ENCODE measurements at regions not wholly inside any gene's neighbourhood (a gene's known extent, or its start where the extent isn't known, plus 50 kb on each side); places are given as distances from the start of the nearest gene placed in this dataset.

- Histone ChIP-seq H3K27me3 (no peaks in the 10 kb centered on the region), H3K4me3 (no peak overlapping the region), H3K9me3 (no peaks in the 10 kb centered on the region), H3K36me3 (no peaks in the 10 kb centered on the region), H3K27ac (peak overlapping the region in 1 of 4 donors; percentile 45), H3K4me1 (peaks cover 0 to 29% (median 0%) of the 10 kb centered on the region in 4 donors)
- WGBS, 2 donors = 26 to 30% methylated on average over 5 of the region's 5 CpGs
- no peak for TF ChIP-seq POLR2A (IDR thresholded peaks at IDR 0.05)
- TF ChIP-seq EP300 (IDR thresholded peaks at IDR 0.05) = no peak
- no peak for TF ChIP-seq CTCF (IDR thresholded peaks at IDR 0.05)
- no peak for DNase-seq (ENCODE audit: low spot score in 2 of 2)
Measured at GRCh38 chr21:16709866-16710550, 802.8 kb upstream of the CXADR start.

GRCh38 chr21:16711757-16712156 lies 801.1 kb upstream of the CXADR start:
- DNase-seq (ENCODE audit: low spot score in 2 of 2) = no peak
- Histone ChIP-seq H3K27ac (no peak overlapping the region), H3K9me3 (no peaks in the 10 kb centered on the region), H3K4me1 (peaks cover 0 to 29% (median 0%) of the 10 kb centered on the region in 4 donors), H3K36me3 (no peaks in the 10 kb centered on the region), H3K4me3 (no peak overlapping the region), H3K27me3 (no peaks in the 10 kb centered on the region)
- WGBS, 2 donors = 71 to 78% methylated on average over 2 of the region's 2 CpGs
- no peak for TF ChIP-seq POLR2A (IDR thresholded peaks at IDR 0.05)
- no peak for TF ChIP-seq EP300 (IDR thresholded peaks at IDR 0.05)

DNA sequence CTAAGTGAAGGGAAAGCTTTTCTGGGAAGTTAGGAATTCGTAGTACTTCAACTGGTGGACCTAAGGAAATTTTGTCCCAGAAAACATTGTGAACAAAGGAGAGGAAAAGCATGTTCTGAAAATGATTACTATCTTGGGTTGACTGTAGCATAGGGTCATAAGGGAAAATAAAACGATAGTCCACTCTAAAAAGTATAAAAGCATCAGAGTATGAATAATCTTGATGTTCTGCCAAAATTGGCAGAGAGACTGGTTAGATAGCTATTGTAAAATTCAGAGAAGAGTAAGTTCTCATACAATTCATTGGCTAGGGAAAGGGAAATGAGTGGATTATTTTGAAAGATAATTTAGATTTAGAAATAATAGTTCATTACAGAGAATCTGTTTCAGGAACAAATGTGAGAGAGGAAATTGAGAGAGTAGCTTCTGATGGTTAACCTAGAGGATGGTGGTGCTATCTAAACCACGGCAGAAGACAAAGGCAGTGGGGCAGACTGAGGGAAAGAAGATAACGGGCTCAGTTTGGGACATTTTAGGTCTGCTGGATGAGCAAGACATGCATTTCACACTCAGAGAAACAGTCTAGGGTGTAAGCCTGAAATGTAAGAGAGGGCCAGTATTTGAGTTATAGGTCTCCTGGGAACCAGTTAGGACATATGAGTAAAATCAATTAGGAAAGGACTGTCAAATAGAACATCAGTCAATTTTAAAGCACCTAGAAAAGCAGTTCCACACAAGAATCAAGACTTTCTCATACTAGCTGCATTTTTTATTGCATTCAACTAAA lies 799.3 kb upstream of the CXADR start:
- Histone ChIP-seq H3K4me1 (peaks cover 0 to 23% (median 0%) of the 10 kb centered on the region in 4 donors), H3K9me3 (peaks cover 0 to 3% (median 1%) of the 10 kb centered on the region in 4 donors), H3K27ac (no peak overlapping the region), H3K27me3 (no peaks in the 10 kb centered on the region), H3K4me3 (no peak overlapping the region), H3K36me3 (no peaks in the 10 kb centered on the region)
- 64 to 70% methylated on average over 4 of the region's 4 CpGs for WGBS, 2 donors
- TF ChIP-seq EP300 (IDR thresholded peaks at IDR 0.05) (no peak), POLR2A (IDR thresholded peaks at IDR 0.05) (no peak), CTCF (IDR thresholded peaks at IDR 0.05) (no peak)
- no peak for DNase-seq (ENCODE audit: low spot score in 2 of 2)

- 82 to 85% methylated on average over 8 of the region's 8 CpGs for WGBS, 2 donors
- Histone ChIP-seq H3K4me3 (no peak overlapping the region), H3K4me1 (peaks cover 0 to 12% (median 0%) of the 10 kb centered on the region in 4 donors), H3K27ac (no peak overlapping the region), H3K36me3 (no peaks in the 10 kb centered on the region), H3K27me3 (no peaks in the 10 kb centered on the region), H3K9me3 (peaks cover 0 to under 1% (median 0%) of the 10 kb centered on the region in 4 donors)
- no peak for DNase-seq (ENCODE audit: low spot score in 2 of 2)
- TF ChIP-seq EP300 (IDR thresholded peaks at IDR 0.05) (no peak), CTCF (IDR thresholded peaks at IDR 0.05) (no peak), POLR2A (IDR thresholded peaks at IDR 0.05) (no peak)
Measured at GRCh38 chr21:16740511-16740910, 772.3 kb upstream of the CXADR start.

DNA sequence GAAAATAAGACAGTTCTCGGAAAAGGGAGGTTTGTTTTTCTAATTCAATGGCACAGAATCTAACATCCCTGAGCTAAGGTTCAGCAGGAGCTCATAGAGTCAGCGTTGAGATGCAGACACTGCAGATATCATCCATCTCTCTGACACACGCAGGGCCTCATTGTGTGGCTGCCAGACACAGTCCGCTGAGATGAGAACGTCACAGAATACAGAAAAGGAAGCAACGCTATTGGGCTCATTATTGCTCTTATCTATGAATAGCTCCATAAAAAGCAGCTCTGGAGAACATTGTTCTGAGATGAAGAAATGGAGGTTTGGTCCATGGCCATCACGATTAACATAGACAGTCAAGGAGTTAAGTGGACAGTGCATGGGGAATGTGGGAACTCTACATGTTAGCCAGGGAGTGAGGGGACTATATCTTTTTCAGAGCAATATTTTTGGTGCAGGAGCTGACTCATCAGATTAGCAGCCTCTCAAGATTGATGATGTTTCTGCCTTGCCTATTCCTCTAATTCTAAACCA lies 771.6 kb upstream of the CXADR start:
- Histone ChIP-seq H3K36me3 (no peaks in the 10 kb centered on the region), H3K4me3 (no peak overlapping the region), H3K27ac (no peak overlapping the region), H3K27me3 (no peaks in the 10 kb centered on the region), H3K4me1 (peaks cover 0 to 12% (median 0%) of the 10 kb centered on the region in 4 donors), H3K9me3 (no peaks in the 10 kb centered on the region)
- 48 to 50% methylated on average over 7 of the region's 7 CpGs for WGBS, 2 donors
- no peak for DNase-seq (ENCODE audit: low spot score in 2 of 2)
- no peak for TF ChIP-seq EP300 (IDR thresholded peaks at IDR 0.05)
- no peak for TF ChIP-seq POLR2A (IDR thresholded peaks at IDR 0.05)
- no peak for TF ChIP-seq CTCF (IDR thresholded peaks at IDR 0.05)
